HG03064 (cell line): ENCODE measurements at regions not wholly inside any gene's neighbourhood (a gene's known extent, or its start where the extent isn't known, plus 50 kb on each side); places are given as distances from the start of the nearest gene placed in this dataset.

Source experiments
- ATAC-seq: cut with Tn5 transposase; IDR thresholded peaks from one replicate; pipeline ENCODE4 v1.9.1; 2021; ENCODE audit warnings: low read depth; ENCODE audit not compliant: unreplicated experiment

DNA sequence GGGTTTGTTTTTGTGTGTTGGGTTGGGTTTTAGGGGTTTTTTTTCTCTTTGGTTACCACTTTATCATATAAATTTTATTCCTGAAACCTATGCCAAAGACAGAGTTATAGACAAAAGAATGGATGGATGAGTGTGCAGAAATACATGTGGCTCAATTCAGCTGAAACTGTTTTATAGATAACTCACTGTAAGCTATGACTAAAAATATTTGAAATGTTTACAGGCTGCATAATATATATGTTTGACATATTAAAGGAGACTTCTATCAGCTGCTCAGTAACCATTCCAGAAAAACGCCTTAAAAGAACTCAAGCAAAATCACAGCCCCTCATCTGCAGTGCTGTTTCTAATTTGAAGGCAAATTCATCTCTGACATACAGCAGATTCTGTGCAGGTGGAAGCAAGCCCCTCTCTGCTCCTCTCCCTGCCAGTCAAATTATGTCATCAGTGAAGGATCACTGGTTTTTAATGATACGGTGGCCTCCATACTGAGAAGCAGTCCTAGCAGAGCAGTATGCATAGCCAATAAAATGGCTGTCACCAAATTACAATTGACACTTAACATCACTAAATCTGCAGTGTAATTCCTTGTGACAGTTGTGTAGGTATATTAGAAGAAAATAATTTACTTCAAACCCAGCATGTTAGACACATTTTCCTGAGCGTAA is 301.6 kb downstream of the NR2F1-AS1 start:
- no peak for ATAC-seq

DNA sequence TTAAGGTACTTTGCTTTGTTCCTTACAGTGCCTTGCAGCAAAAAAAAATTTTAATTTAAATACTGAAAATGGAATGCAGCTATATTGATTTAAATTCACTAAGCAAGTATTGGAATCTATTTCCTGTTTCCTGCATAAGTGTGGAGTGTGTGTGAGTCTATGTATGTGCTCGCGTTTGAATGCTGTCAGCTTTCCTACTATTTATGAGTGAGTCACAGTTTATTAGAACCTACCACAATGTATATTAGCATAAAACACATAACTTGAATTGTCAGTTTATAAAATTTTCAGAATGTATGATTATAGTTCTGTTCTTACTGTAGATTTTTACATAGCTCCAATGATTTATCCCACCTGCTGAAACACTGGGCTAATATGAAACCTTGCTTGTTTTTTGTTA is 302.1 kb downstream of the NR2F1-AS1 start:
- ATAC-seq: no peak

DNA sequence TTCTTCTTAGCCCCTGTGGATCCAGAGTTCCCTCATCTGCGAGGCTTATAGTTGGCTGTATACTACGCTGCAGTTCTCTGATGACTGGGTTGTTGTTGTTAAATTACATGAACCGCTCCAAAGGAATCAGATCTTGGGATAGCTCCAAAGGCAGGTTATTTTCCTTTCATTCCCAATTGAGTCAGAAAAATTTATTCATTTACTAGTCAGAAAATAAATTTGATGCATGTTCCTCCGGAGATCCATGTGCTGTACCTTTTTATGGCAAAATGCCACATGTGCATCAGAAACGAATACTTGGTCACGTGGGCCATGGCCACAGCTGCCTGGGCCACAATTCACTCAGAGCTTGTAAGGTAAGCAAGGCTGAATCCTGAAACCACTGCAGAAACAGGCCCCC is 304.0 kb downstream of the NR2F1-AS1 start:
- no peak for ATAC-seq

DNA sequence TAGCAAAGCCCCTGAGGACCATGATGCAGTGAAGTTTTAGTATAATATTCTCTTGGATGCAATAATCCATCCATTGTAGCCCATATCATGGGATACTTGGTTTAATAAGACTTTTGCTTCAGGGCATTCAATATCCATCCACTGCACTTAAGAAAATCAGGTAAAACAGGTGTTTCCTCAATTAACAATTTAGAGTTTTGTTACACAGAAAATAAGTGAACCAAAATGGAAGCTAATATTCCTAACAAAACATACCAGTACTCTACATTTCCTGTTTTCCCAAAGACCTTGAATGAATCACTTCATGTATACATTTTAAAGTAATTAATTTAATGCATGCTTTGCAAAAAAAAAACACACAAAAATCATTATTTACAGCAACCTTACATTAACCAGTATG is 305.6 kb downstream of the NR2F1-AS1 start:
- ATAC-seq: no peak

DNA sequence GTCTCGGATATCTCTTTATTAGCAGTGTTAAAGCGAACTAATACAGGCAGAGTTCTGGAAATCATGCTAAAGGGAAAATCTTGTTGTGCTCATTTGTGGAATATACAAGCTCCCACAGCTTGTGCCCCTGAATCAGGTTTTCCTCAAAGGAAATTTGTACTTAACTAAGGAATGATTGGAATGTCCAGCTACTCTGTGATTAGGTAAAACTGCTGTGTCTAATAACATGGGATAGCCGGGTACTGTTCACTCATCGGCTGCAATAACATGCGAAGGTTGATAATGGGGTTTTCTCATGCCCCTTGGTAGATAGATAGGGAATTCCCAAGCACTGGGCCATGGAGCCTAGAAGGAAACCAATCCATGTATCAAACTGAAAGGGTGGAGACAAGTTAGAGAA is 306.7 kb downstream of the NR2F1-AS1 start:
- ATAC-seq: no peak

DNA sequence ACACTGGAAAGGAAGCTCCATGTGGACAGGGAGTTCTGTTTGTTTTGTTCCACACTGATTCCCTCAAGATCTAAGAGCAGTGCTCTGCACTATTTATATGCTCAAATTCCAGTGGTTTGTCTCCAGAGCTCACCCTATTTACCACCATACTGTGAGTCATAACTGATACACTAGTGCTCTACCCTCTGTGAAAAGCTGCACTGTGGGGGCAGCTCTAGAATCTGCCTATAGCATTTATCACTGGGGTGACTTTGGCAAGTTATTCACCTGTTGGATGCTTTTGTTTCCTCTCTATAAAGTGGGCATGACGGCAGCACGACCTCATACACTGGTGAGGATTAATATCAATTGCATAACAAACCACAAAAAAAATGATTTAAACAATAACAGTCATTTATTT is 307.8 kb downstream of the NR2F1-AS1 start:
- no peak for ATAC-seq

DNA sequence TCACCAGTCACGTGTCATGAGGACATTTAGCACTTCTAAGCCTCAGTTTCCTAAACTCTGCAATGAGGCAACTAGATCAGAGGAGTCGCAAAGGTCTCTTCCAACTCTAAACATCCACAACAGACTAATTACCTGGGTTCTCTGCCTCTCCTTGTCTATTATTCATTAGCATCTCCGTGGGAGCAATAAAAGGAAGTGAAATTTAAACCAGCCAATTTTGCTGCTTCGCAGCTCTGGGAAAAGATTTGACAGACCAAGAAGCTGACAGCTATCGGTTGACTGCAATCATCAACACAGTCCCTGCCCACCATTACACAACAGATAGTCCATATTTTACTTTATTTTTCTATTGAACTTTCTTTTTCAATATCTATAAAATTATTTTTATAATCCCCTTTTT is 308.9 kb downstream of the NR2F1-AS1 start:
- no peak for ATAC-seq

DNA sequence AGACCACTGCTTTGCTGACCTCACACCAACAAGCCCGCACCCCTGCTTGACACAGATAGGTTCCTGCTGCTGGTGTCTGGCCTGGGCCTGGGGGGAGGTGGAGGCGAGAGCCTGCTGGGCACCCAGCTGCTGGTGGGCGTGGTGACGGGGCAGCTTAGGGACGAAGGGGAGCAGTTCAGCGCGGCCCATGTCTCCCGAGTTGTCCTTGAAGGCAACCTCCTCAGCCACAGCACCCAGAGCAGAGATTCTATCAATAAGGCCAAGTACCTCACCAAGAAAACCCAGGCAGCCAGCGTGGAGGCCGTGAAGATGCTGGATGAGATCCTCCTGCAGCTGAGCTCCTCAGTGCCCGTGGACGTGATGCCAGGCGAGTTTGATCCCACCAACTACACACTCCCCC is 313.3 kb downstream of the NR2F1-AS1 start:
- ATAC-seq: no peak

DNA sequence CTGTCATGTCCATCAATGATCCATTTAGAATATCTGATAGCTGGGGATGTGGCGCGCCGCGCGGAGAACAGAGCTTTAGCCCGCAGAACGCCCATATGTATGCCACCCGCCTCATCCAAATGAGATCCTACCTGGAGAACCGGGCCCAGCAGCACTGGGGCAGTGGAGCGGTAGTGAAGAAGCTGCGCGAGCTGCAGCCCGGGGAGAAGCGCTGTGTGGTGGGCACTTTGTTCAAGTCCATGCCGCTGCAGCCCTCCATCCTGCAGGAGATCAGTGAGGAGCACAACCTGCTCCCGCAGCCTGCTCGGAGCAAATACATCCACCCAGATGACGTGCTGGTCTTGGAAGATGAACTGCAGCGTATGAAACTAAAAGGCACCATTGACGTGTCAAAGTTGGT is 313.7 kb downstream of the NR2F1-AS1 start:
- ATAC-seq: no peak

DNA sequence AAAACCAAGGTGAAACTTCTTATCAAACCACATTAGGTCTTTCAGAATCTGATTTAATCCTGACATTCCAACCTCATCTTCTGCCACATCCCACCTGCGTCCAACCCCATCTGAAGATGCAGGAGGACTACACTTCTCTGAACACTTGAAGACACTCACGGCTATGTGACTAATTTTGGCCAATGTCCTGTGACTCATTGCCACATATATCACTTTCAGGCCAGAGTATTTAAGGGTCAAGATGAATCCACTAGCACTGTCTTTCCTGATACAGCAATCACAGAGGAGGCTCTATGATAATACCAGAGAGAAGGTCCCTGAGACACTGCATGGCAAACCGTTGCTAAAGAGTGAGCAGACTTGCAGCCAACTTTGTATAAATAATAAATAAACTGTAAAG is 323.4 kb downstream of the NR2F1-AS1 start:
- ATAC-seq: no peak

DNA sequence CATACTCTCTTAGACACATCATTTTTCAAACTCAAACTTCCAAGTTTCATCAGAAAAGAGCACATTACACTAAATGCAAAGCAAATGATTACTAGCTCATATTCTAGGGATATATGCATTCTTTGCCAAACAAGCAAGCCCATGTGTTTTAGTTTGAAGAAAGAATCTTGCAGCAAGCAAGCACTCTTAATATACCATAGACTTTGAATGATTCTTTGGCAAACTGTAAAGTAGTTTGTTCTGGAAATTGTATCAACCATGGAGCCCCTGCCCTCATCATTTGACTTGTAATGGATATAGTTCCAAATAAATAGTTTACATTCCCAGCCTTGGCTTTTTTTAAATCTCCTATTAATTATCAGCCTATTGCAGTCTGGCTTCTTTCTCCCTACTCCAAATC is 325.2 kb downstream of the NR2F1-AS1 start:
- ATAC-seq: no peak

DNA sequence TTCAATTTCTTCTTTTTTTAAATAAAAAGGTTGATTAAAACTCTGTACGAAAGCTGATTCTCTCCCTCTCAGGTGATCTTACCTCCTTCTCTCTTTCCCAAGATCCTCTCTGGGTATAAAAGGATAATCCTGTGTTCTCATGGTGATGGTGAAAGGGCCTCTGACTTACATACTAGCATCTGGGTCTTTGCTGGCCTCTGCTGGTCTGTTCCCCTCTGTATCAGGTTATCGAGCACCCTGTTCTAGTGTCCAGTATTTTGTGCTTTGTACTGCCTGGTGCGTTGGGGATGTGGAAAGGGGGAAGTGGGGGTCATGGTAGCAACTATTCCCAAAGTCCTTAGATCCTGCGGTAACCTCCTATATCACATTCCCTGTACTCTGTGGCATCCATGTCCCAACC is 328.9 kb downstream of the NR2F1-AS1 start:
- ATAC-seq: no peak

DNA sequence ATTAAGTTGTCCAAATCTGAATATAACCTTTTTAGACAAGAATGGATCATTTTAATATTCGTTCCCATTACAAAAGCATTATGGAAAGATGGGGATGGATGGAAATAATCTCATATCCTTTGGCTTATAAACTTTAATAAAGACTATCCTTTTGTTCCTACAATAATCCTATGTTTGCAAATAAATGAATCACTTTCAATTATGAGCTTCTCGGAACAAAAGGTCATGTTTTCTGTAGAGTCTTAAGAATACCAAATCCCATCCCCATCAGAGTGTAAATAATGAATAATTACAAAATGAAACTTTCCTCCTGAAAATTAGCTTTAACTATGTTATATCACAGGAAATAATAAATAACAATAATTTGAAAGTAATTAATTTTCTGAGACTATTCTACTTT is 329.7 kb downstream of the NR2F1-AS1 start:
- no peak for ATAC-seq

DNA sequence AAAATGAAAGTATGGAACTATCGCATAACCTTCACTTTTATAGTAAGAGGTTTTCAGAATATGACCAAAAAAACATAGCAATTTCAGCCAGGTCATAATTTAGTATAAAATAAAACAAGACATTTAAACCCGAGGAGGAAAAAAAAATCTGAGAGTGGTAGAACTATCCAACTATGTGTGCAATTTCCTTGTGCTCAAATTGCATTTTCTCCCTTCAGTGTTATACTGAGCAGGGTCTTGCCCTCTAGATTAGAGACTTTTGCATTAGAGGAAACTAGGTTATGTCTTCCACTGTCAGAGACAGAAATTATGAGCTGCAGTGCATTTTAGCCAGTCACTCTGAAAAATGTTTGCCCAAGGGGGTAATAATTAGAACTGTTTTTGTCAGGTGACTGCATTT is 330.6 kb downstream of the NR2F1-AS1 start:
- ATAC-seq: no peak

DNA sequence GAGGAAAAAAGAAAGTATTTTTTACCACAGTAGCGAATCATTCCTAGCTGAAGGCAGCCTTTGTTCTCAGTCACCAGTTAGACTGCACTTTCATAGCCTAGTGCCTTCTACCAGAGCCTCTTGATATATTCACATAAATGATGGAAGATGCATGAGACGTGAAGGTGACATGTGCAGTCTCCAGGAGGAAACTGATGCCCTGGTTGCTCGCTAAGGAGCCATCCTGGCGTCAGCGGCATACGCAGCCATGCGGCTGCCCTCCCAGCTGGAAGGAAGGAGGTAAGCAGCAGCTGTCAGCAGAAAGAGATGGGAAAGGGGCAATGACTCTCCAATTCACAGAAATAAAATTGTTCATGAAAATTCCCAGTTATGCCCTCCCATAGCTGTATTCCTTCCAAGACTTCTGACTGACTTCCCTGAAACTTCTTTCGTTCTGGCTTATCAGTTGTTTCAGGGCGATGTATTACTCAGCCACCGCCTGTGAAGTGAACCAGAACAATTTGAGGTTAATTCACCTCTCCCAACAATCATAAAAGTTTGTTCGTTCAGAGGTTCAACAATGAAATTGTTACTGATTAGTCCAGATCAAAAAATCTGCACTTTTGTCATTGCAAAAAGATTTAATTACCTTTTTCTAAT is 331.2 kb downstream of the NR2F1-AS1 start:
- ATAC-seq: no peak

DNA sequence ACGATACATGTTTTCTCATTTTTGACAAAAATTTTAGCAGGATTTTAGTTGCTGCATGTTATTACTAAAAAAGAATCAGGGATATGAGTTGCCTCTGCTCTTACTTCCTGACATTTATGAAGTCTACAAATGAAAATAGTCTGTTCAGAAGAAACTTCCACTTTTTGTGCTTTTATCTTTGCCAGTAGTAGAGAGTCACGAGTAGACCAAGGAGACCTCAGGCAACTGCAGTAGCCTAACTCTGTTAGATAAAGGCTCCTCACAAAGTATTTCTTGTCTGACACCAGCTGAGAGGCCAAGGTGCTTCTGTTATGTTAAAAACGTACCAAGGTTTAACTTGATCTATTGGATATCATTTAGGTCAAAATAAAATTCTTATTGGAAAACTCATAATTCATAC is 333.9 kb downstream of the NR2F1-AS1 start:
- ATAC-seq: no peak

DNA sequence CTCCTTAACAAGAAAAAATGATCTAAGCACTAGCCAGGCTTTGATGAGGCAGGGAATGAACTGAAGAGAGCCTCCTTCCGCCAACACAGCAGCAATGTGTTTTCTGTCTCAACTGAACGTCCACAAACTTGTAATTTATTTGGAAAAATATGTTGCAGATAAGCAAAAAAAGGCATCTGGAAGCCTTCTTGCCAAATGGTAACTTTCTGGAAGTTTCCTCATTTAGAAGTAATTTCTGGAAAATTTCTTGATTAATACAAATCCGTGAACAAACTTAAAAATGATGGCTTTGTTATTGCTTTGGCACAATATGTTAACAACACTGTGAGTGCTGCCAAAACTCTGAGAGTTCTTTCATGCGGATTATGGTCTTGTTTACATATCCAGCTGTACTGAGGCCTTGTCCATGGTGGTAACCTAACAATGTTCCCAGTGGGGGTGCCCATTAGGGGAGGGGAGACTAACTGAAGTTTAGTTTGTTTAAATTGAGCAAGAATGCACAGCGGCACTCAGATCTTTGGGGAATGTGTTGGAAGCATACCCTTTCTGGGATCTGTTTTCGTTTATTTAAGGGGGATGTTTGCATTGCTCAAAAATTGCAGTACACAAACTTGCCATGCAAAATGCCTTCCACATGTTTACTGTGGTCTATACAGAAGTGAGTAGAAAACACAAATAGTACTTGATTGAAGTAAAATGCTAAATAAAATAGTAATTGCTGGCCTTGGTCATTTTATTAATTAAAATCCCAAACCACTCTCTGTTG is 334.7 kb downstream of the NR2F1-AS1 start:
- no peak for ATAC-seq

DNA sequence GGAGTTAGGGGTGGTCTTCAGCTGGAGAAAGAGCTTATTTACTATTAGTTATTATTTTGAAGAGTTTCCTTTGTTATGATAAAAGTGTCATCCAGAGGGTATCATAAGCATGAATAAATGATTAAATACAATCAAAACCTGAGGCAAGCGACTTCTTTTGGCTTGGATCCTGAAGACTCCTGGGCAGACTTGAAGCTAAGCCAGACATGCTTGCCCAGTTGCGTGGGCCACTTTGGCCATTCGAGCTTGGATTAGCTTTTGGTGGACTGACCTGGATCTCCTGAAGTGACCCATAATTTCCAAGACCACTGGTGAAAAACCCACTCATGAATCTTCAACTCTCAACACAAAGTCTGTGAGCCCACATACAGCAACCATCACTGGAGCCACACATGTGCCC is 335.8 kb downstream of the NR2F1-AS1 start:
- no peak for ATAC-seq

DNA sequence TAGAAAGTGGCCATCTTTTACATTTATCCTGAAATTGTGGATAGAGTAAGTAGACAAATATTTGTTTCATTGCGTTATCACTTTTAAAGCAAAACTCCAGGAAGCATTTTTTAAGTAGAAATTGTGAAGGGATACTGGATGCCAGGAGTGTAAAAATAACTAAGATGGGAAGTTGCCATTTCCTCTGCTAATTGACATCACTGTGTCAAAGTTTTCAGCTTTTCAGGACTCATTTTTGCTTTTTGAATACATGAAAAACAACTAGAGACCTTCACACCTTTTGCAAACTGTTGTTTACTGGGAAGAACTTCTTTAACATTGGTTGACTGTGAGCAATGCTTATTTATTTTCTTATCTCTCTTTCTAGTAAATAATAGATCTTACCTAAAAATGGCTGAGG is 337.5 kb downstream of the NR2F1-AS1 start:
- no peak for ATAC-seq

DNA sequence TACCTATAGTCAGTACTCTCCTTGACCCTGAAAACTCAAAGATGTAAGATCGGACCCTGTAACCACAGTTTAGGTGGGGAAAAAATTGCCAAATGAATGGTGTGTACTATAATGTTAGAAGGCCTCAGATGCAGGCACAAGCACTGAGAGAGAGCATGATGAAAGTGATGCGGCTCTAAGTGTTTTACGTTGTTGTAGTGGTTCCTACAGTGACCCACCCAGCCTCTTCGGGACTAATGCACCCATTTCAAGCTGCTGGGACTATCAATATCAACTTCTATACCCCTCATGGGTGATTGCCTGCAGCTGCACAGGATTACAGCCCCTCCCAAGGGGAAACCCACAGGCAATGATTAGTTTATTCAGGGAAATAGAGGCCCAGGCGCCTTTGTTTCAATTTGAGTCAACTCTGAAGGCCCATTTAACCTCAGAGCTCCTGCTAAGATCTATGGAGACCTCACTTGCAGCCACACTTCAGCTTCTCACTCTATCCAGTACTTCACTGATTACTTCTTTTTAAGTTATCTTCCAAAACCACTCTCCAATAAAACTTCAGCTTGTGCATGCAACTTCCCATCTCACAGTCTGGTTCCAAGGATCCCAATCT is 340.7 kb downstream of the NR2F1-AS1 start:
- ATAC-seq: no peak

DNA sequence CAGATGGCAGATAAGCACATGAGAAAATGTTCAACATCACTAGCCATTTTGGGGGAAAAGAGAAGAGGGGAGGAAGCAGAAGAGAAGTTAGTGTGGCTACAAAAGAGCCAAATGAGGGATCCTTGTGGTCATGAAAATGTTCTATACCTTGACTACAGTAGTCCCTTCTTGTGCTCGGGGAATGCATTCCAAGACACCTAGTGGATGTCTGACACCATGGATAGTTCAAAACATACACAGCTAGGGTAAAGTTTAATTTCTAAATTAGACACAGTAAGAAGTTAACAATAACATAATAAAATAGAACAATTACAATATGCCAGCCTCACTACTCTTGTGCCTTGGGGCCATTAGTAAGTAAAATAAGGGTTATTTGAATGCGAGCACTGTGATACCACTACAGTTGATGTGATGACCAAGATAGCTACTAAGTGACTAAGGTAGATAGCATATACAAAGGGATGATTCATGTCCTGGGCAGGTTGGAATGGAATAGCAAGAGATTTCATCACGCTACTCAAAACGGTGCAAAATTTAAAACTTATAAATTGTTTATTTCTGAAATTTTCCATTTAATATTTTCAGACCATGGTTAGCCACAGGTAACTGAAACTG is 344.1 kb downstream of the NR2F1-AS1 start:
- no peak for ATAC-seq
